H1 (cell line): ENCODE measurements at regions not wholly inside any gene's neighbourhood (a gene's known extent, or its start where the extent isn't known, plus 50 kb on each side); places are given as distances from the start of the nearest gene placed in this dataset.

ENCODE experiments used
- CTCF ChIA-PET: fragments of 300-600 bp; sonication (Branson Sonifier 250); formaldehyde crosslinking; loops from one replicate; lab custom pipeline; 2021; ENCODE audit not compliant: partially characterized antibody; lab: Charles Lee
- POLR2A ChIA-PET: fragments of 300-600 bp; sonication (Branson Sonifier 250); formaldehyde crosslinking; loops from one replicate; lab custom pipeline; 2021; ENCODE audit warnings: inconsistent platforms; ENCODE audit not compliant: partially characterized antibody; lab: Charles Lee
- DNase-seq, 2 experiments: peaks; one replicate each; pipeline versions ENCODE4 v3.0.0 to v3.0.0-alpha.2; 2010 to 2022; ENCODE audit warnings: low spot score in 2 of 2, low read depth in 1 of 2, mixed read lengths in 1 of 2
- FAIRE-seq: peaks from 2 replicates; lab custom pipeline; 2011; peaks lifted over from hg19 to GRCh38; lab: Jason Lieb, UNC
- H2AFZ ChIP-seq: 2 replicates; pipeline ENCODE4 v1.8.1; 2012; ENCODE audit warnings: low read length, inconsistent platforms
- H2AK5ac ChIP-seq: 2 replicates; pipeline ENCODE4 v1.6.1; 2013; ENCODE audit warnings: low read depth, low read length
- H2BK120ac ChIP-seq: replicated peaks from 2 replicates; pipeline ENCODE3; 2013; ENCODE audit warnings: low read depth, low read length, inconsistent platforms
- H2BK12ac ChIP-seq: 2 replicates; pipeline ENCODE4 v1.6.1; 2013; ENCODE audit warnings: low read depth, low read length
- H2BK15ac ChIP-seq: 2 replicates; pipeline ENCODE4 v1.6.1; 2013; ENCODE audit warnings: low read length
- H2BK20ac ChIP-seq: 2 replicates; pipeline ENCODE4 v1.6.1; 2013; ENCODE audit warnings: low read length
- H2BK5ac ChIP-seq: 2 replicates; pipeline ENCODE4 v1.6.1; 2013; ENCODE audit warnings: low read depth, low read length
- H3K14ac ChIP-seq: 2 replicates; pipeline ENCODE4 v1.6.1; 2013; ENCODE audit warnings: inconsistent platforms; ENCODE audit not compliant: insufficient read length
- H3K18ac ChIP-seq: 2 replicates; pipeline ENCODE4 v1.6.1; 2013; ENCODE audit warnings: low read length; ENCODE audit errors: extremely low read depth
- H3K23ac ChIP-seq: 2 replicates; pipeline ENCODE4 v1.6.1; 2013; ENCODE audit warnings: inconsistent platforms; ENCODE audit not compliant: insufficient read length
- H3K23me2 ChIP-seq: 2 replicates; pipeline ENCODE4 v1.6.1; 2013; ENCODE audit warnings: low read depth, low read length
- H3K27ac ChIP-seq: 2 replicates; pipeline ENCODE4 v1.6.1; 2011; ENCODE audit warnings: low read depth, low read length, inconsistent platforms
- H3K27me3 ChIP-seq, 4 experiments: replicated peaks in 1 of 4; 1 replicate in 1 of 4; 2 replicates in 3 of 4; pipeline versions ENCODE4 v1.6.1 to v1.8.1; 2011 to 2013; ENCODE audit warnings: low read length in 3 of 4, mild to moderate bottlenecking in 3 of 4, inconsistent platforms in 2 of 4, mixed read lengths in 2 of 4, moderate library complexity in 1 of 4; ENCODE audit not compliant: control insufficient read depth in 3 of 4, insufficient read depth in 3 of 4; ENCODE audit errors: extremely low read depth in 1 of 4
- H3K36me3 ChIP-seq, 4 experiments: 2 replicates each; pipeline versions ENCODE4 v1.6.1 to v1.8.1; 2011 to 2013; ENCODE audit warnings: mild to moderate bottlenecking in 4 of 4, low read length in 3 of 4, moderate library complexity in 2 of 4, control low read depth in 1 of 4, inconsistent platforms in 1 of 4; ENCODE audit not compliant: insufficient read depth in 4 of 4, control insufficient read depth in 2 of 4
- H3K4ac ChIP-seq: replicated peaks from 2 replicates; pipeline ENCODE3; 2013; ENCODE audit warnings: low read length, low read depth, mixed read lengths, inconsistent platforms; ENCODE audit not compliant: insufficient read length
- H3K4me1 ChIP-seq, 4 experiments: replicated peaks in 1 of 4; 1 replicate in 1 of 4; 2 replicates in 3 of 4; pipeline versions ENCODE4 v1.6.1 to v1.8.1; 2011 to 2013; ENCODE audit warnings: low read length in 3 of 4, inconsistent platforms in 2 of 4, mixed read lengths in 1 of 4; ENCODE audit not compliant: insufficient read depth in 4 of 4, control insufficient read depth in 3 of 4
- H3K4me2 ChIP-seq, 2 experiments: 2 replicates each; pipeline versions ENCODE4 v1.6.1 to v1.8.1; 2011 to 2013; ENCODE audit warnings: low read depth in 2 of 2, low read length in 2 of 2, control low read depth in 1 of 2, inconsistent platforms in 1 of 2, mild to moderate bottlenecking in 1 of 2; ENCODE audit not compliant: insufficient read depth in 1 of 2
- H3K4me3 ChIP-seq, 4 experiments: fragments of 200-600, 300-600 bp in 1 of 4; sonication (generic), shearing (Covaris generic), sonication (Bioruptor Twin) in 1 of 4; 2 replicates each; pipeline versions ENCODE4 v1.5.1 to v1.8.1; 2011 to 2016; ENCODE audit warnings: low read length in 4 of 4, low read depth in 3 of 4, control low read depth in 2 of 4, inconsistent platforms in 2 of 4, mild to moderate bottlenecking in 2 of 4, mixed read lengths in 1 of 4, moderate library complexity in 1 of 4; ENCODE audit not compliant: insufficient read depth in 2 of 4; ENCODE audit errors: extremely low read depth in 1 of 4
- H3K56ac ChIP-seq: replicated peaks from 2 replicates; pipeline ENCODE3; 2013; ENCODE audit warnings: low read depth, mild to moderate bottlenecking, mixed read lengths, low read length, inconsistent platforms; ENCODE audit not compliant: insufficient read length
- H3K79me1 ChIP-seq: 2 replicates; pipeline ENCODE4 v1.6.1; 2013; ENCODE audit warnings: low read depth, low read length, control low read depth
- H3K79me2 ChIP-seq, 2 experiments: 2 replicates each; pipeline versions ENCODE4 v1.6.1 to v1.8.1; 2012 to 2013; ENCODE audit warnings: low read length in 2 of 2, mild to moderate bottlenecking in 2 of 2, inconsistent platforms in 1 of 2; ENCODE audit not compliant: insufficient read depth in 2 of 2, control insufficient read depth in 1 of 2
- H3K9ac ChIP-seq, 4 experiments: replicated peaks in 1 of 4; 1 replicate in 1 of 4; 2 replicates in 3 of 4; pipeline versions ENCODE4 v1.6.1 to v1.8.1; 2011 to 2013; ENCODE audit warnings: low read depth in 3 of 4, low read length in 3 of 4, control low read depth in 2 of 4, mild to moderate bottlenecking in 2 of 4, moderate library complexity in 2 of 4, inconsistent platforms in 1 of 4; ENCODE audit errors: extremely low read depth in 1 of 4
- H3K9me3 ChIP-seq, 2 experiments: 2 replicates each; pipeline versions ENCODE4 v1.6.1 to v1.8.1; 2012 to 2013; ENCODE audit warnings: mild to moderate bottlenecking in 2 of 2, moderate library complexity in 2 of 2, control low read depth in 1 of 2, inconsistent platforms in 1 of 2, low read depth in 1 of 2, low read length in 1 of 2, mixed read lengths in 1 of 2; ENCODE audit not compliant: insufficient read depth in 2 of 2
- H4K20me1 ChIP-seq, 2 experiments: replicated peaks in 1 of 2; 2 replicates each; pipeline versions ENCODE3 to v1.8.1; 2011 to 2013; ENCODE audit warnings: inconsistent platforms in 2 of 2, low read length in 2 of 2, mild to moderate bottlenecking in 1 of 2; ENCODE audit not compliant: insufficient read depth in 2 of 2, control insufficient read depth in 1 of 2
- H4K5ac ChIP-seq: 2 replicates; pipeline ENCODE4 v1.6.1; 2013; ENCODE audit warnings: low read length, low read depth, mixed read lengths, inconsistent platforms; ENCODE audit not compliant: insufficient read length
- H4K8ac ChIP-seq: 2 replicates; pipeline ENCODE4 v1.8.0; 2013; ENCODE audit warnings: mild to moderate bottlenecking, moderate library complexity, low read length, inconsistent platforms; ENCODE audit not compliant: insufficient read depth; ENCODE audit errors: extremely low read depth
- H4K91ac ChIP-seq: replicated peaks from 2 replicates; pipeline ENCODE3; 2013; ENCODE audit warnings: low read length, mixed read lengths, inconsistent platforms; ENCODE audit not compliant: insufficient read length
- ASH2L ChIP-seq: fragments of 200-600, 300-600 bp; sonication (generic); IDR thresholded peaks from one replicate; pipeline ENCODE4 v1.7.1; 2017; ENCODE audit warnings: low read length
- BCL11A ChIP-seq, 2 experiments: IDR thresholded peaks; one replicate each; pipeline ENCODE4 v1.6.1; 2011; ENCODE audit warnings: low read depth in 2 of 2, low read length in 2 of 2, mild to moderate bottlenecking in 2 of 2
- CHD1 ChIP-seq: IDR thresholded peaks from 2 replicates; pipeline ENCODE4 v1.6.1; 2012; ENCODE audit warnings: low read depth, low read length, improper control_type of control experiment
- CHD2 ChIP-seq: IDR thresholded peaks from 2 replicates; pipeline ENCODE4 v1.6.1; 2012; ENCODE audit warnings: low read length, improper control_type of control experiment
- EZH2 ChIP-seq: fragments of 200-600 bp; sonication (generic); IDR thresholded peaks from 2 replicates; pipeline ENCODE4 v1.7.1; 2012; ENCODE audit warnings: low read depth, mild to moderate bottlenecking, moderate library complexity, low read length, inconsistent platforms; ENCODE audit not compliant: severe bottlenecking
- HDAC2 ChIP-seq, 2 experiments: fragments of 300-600 bp in 1 of 2; sonication (generic) in 1 of 2; IDR thresholded peaks; 2 replicates each; pipeline ENCODE4 v1.6.1; 2011 to 2012; ENCODE audit warnings: low read depth in 2 of 2, low read length in 2 of 2, mild to moderate bottlenecking in 2 of 2, moderate library complexity in 2 of 2, borderline replicate concordance in 1 of 2, inconsistent platforms in 1 of 2
- KDM5A ChIP-seq: fragments of 200-600 bp; IDR thresholded peaks from 2 replicates; pipeline ENCODE4 v1.7.1; 2012; ENCODE audit warnings: mild to moderate bottlenecking, low read length, inconsistent platforms, mixed read lengths
- POLR2A ChIP-seq, 2 experiments: IDR thresholded peaks; 1 replicate in 1 of 2; 2 replicates in 1 of 2; pipeline ENCODE4 v1.6.1; 2011; ENCODE audit warnings: low read depth in 2 of 2, low read length in 2 of 2, mild to moderate bottlenecking in 2 of 2; ENCODE audit errors: control extremely low read depth in 1 of 2
- RBBP5 ChIP-seq: IDR thresholded peaks from 2 replicates; pipeline ENCODE4 v1.7.1; 2012; ENCODE audit warnings: low read depth, mild to moderate bottlenecking, inconsistent platforms, low read length, moderate library complexity, borderline replicate concordance
- RFX5 ChIP-seq: IDR thresholded peaks from 2 replicates; pipeline ENCODE4 v1.6.1; 2011; ENCODE audit warnings: low read depth, low read length, improper control_type of control experiment, borderline replicate concordance
- SIN3A ChIP-seq, 2 experiments: IDR thresholded peaks in 1 of 2; conservative IDR thresholded peaks in 1 of 2; 2 replicates each; pipeline ENCODE4 v1.6.1; 2011 to 2012; ENCODE audit warnings: low read length in 2 of 2, improper control_type of control experiment in 1 of 2, low read depth in 1 of 2, mild to moderate bottlenecking in 1 of 2
- SIRT6 ChIP-seq: IDR thresholded peaks from one replicate; pipeline ENCODE4 v1.7.1; 2012; ENCODE audit warnings: low read length, inconsistent platforms
- SP4 ChIP-seq: IDR thresholded peaks from 2 replicates; pipeline ENCODE4 v1.6.1; 2012; ENCODE audit warnings: low read length, inconsistent platforms
- YY1 ChIP-seq: IDR thresholded peaks from 2 replicates; pipeline ENCODE4 v1.6.1; 2011; ENCODE audit warnings: low read depth, mild to moderate bottlenecking, low read length
- ZNF274 ChIP-seq: IDR thresholded peaks from 2 replicates; pipeline ENCODE4 v1.7.0; 2012; ENCODE audit warnings: low read length, borderline replicate concordance; ENCODE audit errors: extremely low read depth
- WGBS, 2 experiments: shearing (Covaris generic) in 1 of 2; methylation state at CpG; one replicate each; pipeline versions ENCODE4 v1.1.6 to v1.1.7; 2013 to 2015; ENCODE audit warnings: low lambda C conversion rate in 2 of 2, mixed read lengths in 2 of 2, inconsistent platforms in 1 of 2, low coverage in 1 of 2, missing lambda C conversion rate in 1 of 2; ENCODE audit not compliant: insufficient replicate concordance in 2 of 2, insufficient coverage in 1 of 2, insufficient read length in 1 of 2; ENCODE audit errors: extremely low coverage in 1 of 2, missing lambda C conversion rate in 1 of 2; 5-methylcytosine and 5-hydroxymethylcytosine counted together

GRCh38 chr7:87287738-87288341 lies 57.6 kb upstream of the CROT start:
- H4K8ac ChIP-seq, result no peak overlapping the region
- H4K91ac ChIP-seq, result no peak overlapping the region
- no peak overlapping the region for H3K4me3 ChIP-seq
- no peak overlapping the region for H2AK5ac ChIP-seq
- H3K27ac ChIP-seq, result no peak overlapping the region
- no peak overlapping the region for H3K4me2 ChIP-seq
- no peak overlapping the region for H3K9ac ChIP-seq
- no peak overlapping the region for H2AFZ ChIP-seq
- POLR2A ChIA-PET, result no interaction called here
- H3K4me1 ChIP-seq, result no peaks in the 10 kb centered on the region
- WGBS, 2 experiments, result 92% methylated on average over 3 of the region's 3 CpGs; no CpG with 5 or more reads in 1 of the 2 experiments
- no peaks in the 10 kb centered on the region for H3K23me2 ChIP-seq
- H3K56ac ChIP-seq, result no peak overlapping the region
- H3K23ac ChIP-seq, result no peak overlapping the region
- H3K14ac ChIP-seq, result no peak overlapping the region
- DNase-seq (no peak), FAIRE-seq (no peak)
- H2BK12ac ChIP-seq, result no peak overlapping the region
- peaks cover 0 to 8% of the 10 kb centered on the region in 2 experiments; a peak in 1 of 4 replicates for H3K9me3 ChIP-seq
- no peak overlapping the region for H3K18ac ChIP-seq
- H3K4ac ChIP-seq, result no peak overlapping the region
- H3K27me3 ChIP-seq, result no peaks in the 10 kb centered on the region
- CTCF ChIA-PET, result interaction anchor here (1.4 kb wide), 1 partner anchor 16 kb away, joined by 4 read pairs; no protein-coding TSS in a partner anchor
- no peak overlapping the region for H2BK120ac ChIP-seq
- H4K5ac ChIP-seq, result no peak overlapping the region
- no peaks in the 10 kb centered on the region for H3K79me1 ChIP-seq
- no peak overlapping the region for H2BK5ac ChIP-seq
- no peak overlapping the region for H2BK15ac ChIP-seq
- no peaks in the 10 kb centered on the region for H3K36me3 ChIP-seq
- no peaks in the 10 kb centered on the region for H3K79me2 ChIP-seq
- H2BK20ac ChIP-seq, result no peak overlapping the region
- no peaks in the 10 kb centered on the region for H4K20me1 ChIP-seq
- TF ChIP-seq SIRT6 (no peak), ZNF274 (no peak), CHD2 (no peak), YY1 (no peak), SP4 (no peak), KDM5A (no peak), BCL11A (IDR thresholded peaks at IDR 0.05; ENCODE audit: low read depth in 2 of 2, low read length in 2 of 2) (no peak), SIN3A (conservative IDR thresholded peaks at IDR 0.05 in 1 of 2, IDR thresholded peaks at IDR 0.05 in 1 of 2; ENCODE audit: low read depth in 1 of 2, low read length in 2 of 2) (no peak), CHD1 (no peak), EZH2 (no peak), ASH2L (no peak), RFX5 (no peak), RBBP5 (no peak), HDAC2 (IDR thresholded peaks at IDR 0.05; ENCODE audit: borderline replicate concordance in 1 of 2, low read depth in 2 of 2, low read length in 2 of 2) (no peak), POLR2A (IDR thresholded peaks at IDR 0.05; ENCODE audit: control extremely low read depth in 1 of 2, low read depth in 2 of 2, low read length in 2 of 2) (no peak)
